PC-3 (cell line): ENCODE measurements at regions not wholly inside any gene's neighbourhood (a gene's known extent, or its start where the extent isn't known, plus 50 kb on each side); places are given as distances from the start of the nearest gene placed in this dataset.

Source experiments
- ATAC-seq: fragments of 200-7000 bp; cut with Tn5 transposase; 2 replicates; pipeline ENCODE4 v1.9.1; 2020; ENCODE audit warnings: mild to moderate bottlenecking, moderate library complexity
- BruUV-seq: library from RNA; stranded (reverse); fragments of 400-500 nt; replicated peaks from 2 replicates; lab custom pipeline; 2021; lab: Mats Ljungman, UMichigan
- CTCF ChIA-PET: fragments of 300-600 bp; sonication (Branson Sonifier 250); formaldehyde crosslinking; loops from one replicate; lab custom pipeline; 2022; ENCODE audit warnings: antibody characterized with exemption; lab: Charles Lee
- POLR2A ChIA-PET: fragments of 300-600 bp; sonication (Branson Sonifier 250); formaldehyde crosslinking; loops from one replicate; lab custom pipeline; 2022; ENCODE audit warnings: antibody characterized with exemption; ENCODE audit not compliant: unreplicated experiment; lab: Charles Lee
- DNase-seq: peaks from one replicate; pipeline ENCODE4 v3.0.0-alpha.2; 2015
- H2AFZ ChIP-seq: fragments of 300-600 bp; sonication (generic); 2 replicates; pipeline ENCODE4 v1.6.0; 2016; ENCODE audit warnings: antibody characterized with exemption, low read length
- H3F3A ChIP-seq: fragments of 300-600 bp; sonication (generic); one replicate; pipeline ENCODE4 v1.6.0; 2017; ENCODE audit warnings: antibody characterized with exemption, low read length, control low read depth, mild to moderate bottlenecking; ENCODE audit not compliant: unreplicated experiment
- H3K27ac ChIP-seq: fragments of 300-600 bp; sonication (generic); 2 replicates; pipeline ENCODE4 v1.5.1; 2016; ENCODE audit warnings: mild to moderate bottlenecking, low read length
- H3K27me3 ChIP-seq: fragments of 300-600 bp; sonication (generic); 2 replicates; pipeline ENCODE4 v1.6.1; 2016; ENCODE audit warnings: low read length, mixed read lengths
- H3K36me3 ChIP-seq: fragments of 300-600 bp; sonication (generic); 2 replicates; pipeline ENCODE4 v1.6.1; 2016; ENCODE audit warnings: low read depth, mixed run types, low read length, mixed read lengths
- H3K4me1 ChIP-seq: fragments of 300-600 bp; sonication (generic); 2 replicates; pipeline ENCODE4 v1.5.1; 2016; ENCODE audit warnings: low read length; ENCODE audit not compliant: insufficient read depth
- H3K4me2 ChIP-seq: fragments of 300-600 bp; sonication (generic); 2 replicates; pipeline ENCODE4 v1.6.0; 2016; ENCODE audit warnings: low read length
- H3K4me3 ChIP-seq: fragments of 300-600 bp; sonication (generic); 2 replicates; pipeline ENCODE4 v1.5.1; 2016; ENCODE audit warnings: mild to moderate bottlenecking, low read length, mixed read lengths
- H3K79me2 ChIP-seq: fragments of 300-600 bp; sonication (generic); 2 replicates; pipeline ENCODE4 v1.6.1; 2017; ENCODE audit warnings: low read length, mixed read lengths
- H3K9ac ChIP-seq: fragments of 300-600 bp; sonication (generic); 2 replicates; pipeline ENCODE4 v1.6.0; 2016; ENCODE audit warnings: mild to moderate bottlenecking, low read length
- H3K9me2 ChIP-seq: fragments of 300-600 bp; sonication (generic); replicated peaks from 2 replicates; pipeline ENCODE4 v1.6.1; 2016; ENCODE audit warnings: mixed run types, low read length, mixed read lengths
- H3K9me3 ChIP-seq: fragments of 300-600 bp; sonication (generic); 2 replicates; pipeline ENCODE4 v1.6.1; 2016; ENCODE audit warnings: low read length, mixed read lengths
- H4K20me1 ChIP-seq: fragments of 300-600 bp; sonication (generic); 2 replicates; pipeline ENCODE4 v1.6.1; 2016; ENCODE audit warnings: low read length, mixed read lengths
- EZH2 ChIP-seq: fragments of 300-600 bp; sonication (generic); IDR thresholded peaks from one replicate; pipeline ENCODE4 v1.6.1; 2017; ENCODE audit warnings: antibody characterized with exemption, mild to moderate bottlenecking, low read length; ENCODE audit not compliant: unreplicated experiment
- EZH2phosphoT487 ChIP-seq: fragments of 300-600 bp; sonication (generic); IDR thresholded peaks from 2 replicates; pipeline ENCODE4 v1.6.1; 2018; ENCODE audit warnings: mild to moderate bottlenecking, antibody characterized with exemption, low read length, borderline replicate concordance
- intact Hi-C: fragments of 100-400 bp; cut with micrococcal nuclease; formaldehyde crosslinking; loops from 2 replicates; pipeline ENCODE4 v1.9.0; 2023
- TF ChIP-seq, protein P1 (sequence below): fragments of 300-600 bp; sonication (generic); conservative IDR thresholded peaks from 2 replicates; pipeline ENCODE4 v1.5.1; 2017; ENCODE audit warnings: antibody characterized with exemption, low read depth, mild to moderate bottlenecking, low read length

DNA sequence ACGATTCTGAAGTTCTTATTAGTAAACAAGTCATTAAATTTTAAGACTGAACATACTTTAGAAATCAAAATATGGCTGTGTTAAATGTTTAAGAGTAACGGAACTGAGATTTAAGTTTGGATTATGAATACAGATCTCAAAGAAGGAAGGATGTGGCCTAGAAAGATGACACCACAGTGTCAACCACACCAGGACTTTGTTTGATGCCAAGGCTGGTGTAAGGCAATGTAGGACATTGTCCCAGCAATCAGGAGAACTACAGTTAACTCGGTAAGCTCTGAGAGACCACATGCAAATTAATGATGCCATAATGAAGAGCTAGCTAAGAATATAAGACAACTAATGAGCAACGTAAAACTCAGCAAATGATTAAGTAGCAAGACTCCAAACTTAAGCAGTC, 932.9 kb downstream of the ADGRL2 start:
- Histone ChIP-seq H3K4me3 (no peak overlapping the region), H4K20me1 (no peaks in the 10 kb centered on the region), H3K79me2 (no peaks in the 10 kb centered on the region), H3K9me2 (no peaks in the 10 kb centered on the region), H3K4me1 (no peaks in the 10 kb centered on the region), H2AFZ (no peak overlapping the region), H3K9me3 (0 out of 2 replicates have a peak, but pooled peaks cover 4% of the 10 kb centered on the region), H3F3A (no peaks in the 10 kb centered on the region), H3K27me3 (no peaks in the 10 kb centered on the region), H3K9ac (no peak overlapping the region), H3K27ac (no peak overlapping the region), H3K36me3 (no peaks in the 10 kb centered on the region), H3K4me2 (no peak overlapping the region)
- ATAC-seq: no peak
- ChIA-PET CTCF (no interaction called here), POLR2A (no interaction called here)
- TF ChIP-seq EZH2 (no peak), EZH2phosphoT487 (no peak)
- TF ChIP-seq, protein P1, sequence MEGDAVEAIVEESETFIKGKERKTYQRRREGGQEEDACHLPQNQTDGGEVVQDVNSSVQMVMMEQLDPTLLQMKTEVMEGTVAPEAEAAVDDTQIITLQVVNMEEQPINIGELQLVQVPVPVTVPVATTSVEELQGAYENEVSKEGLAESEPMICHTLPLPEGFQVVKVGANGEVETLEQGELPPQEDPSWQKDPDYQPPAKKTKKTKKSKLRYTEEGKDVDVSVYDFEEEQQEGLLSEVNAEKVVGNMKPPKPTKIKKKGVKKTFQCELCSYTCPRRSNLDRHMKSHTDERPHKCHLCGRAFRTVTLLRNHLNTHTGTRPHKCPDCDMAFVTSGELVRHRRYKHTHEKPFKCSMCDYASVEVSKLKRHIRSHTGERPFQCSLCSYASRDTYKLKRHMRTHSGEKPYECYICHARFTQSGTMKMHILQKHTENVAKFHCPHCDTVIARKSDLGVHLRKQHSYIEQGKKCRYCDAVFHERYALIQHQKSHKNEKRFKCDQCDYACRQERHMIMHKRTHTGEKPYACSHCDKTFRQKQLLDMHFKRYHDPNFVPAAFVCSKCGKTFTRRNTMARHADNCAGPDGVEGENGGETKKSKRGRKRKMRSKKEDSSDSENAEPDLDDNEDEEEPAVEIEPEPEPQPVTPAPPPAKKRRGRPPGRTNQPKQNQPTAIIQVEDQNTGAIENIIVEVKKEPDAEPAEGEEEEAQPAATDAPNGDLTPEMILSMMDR: no peak
- no TSS peak for BruUV-seq
- intact Hi-C loops: no loop called here
- DNase-seq: no peak

DNA sequence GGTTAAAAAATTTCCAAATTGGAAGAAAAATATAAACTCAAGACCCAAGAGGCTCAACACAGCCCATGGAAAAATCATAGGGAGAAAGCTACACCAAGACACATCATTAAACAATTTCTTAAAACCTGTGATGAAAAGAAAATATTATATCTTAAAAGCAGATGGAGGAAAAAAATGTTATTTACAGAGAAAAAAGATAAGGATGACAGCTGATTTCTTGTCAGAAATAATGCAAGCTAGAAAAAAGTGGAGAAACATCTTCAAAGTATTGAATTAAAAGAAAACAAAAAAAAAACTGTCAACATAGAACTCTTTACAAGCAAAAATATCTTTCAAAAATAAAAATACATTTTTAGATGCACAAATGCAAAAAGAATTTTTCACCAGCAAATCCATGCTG, 930.5 kb downstream of the ADGRL2 start:
- CTCF ChIA-PET: no interaction called here

DNA sequence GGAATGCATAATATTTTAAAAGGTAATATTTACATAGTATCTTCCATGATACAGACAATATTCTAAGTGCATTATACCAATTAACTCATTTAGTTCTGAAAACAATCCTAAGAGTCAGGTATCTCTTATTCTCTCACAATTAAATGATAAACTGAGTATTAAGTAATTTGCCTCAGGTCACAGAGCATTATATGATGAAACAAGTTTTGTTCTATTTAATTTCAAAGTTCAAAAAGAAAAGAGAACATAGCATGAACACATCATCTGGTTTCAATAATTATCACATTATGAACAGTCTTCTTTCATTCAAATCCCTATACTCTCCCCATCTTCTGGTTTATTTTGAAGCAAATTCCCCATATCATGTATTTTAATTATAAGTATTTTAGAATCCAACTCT, 927.5 kb downstream of the ADGRL2 start:
- ATAC-seq (no peak), DNase-seq (no peak)
- Histone ChIP-seq H2AFZ (no peak overlapping the region), H3K9me3 (0 out of 2 replicates have a peak, but pooled peaks cover 4% of the 10 kb centered on the region), H3K9ac (no peak overlapping the region), H3K4me3 (no peak overlapping the region), H4K20me1 (no peaks in the 10 kb centered on the region), H3K79me2 (no peaks in the 10 kb centered on the region), H3K27ac (no peak overlapping the region), H3K27me3 (no peaks in the 10 kb centered on the region), H3F3A (no peaks in the 10 kb centered on the region), H3K4me1 (no peaks in the 10 kb centered on the region), H3K9me2 (no peaks in the 10 kb centered on the region), H3K4me2 (no peak overlapping the region), H3K36me3 (no peaks in the 10 kb centered on the region)
- intact Hi-C loops: no loop called here
- POLR2A ChIA-PET: no interaction called here
- BruUV-seq: no TSS peak
- TF ChIP-seq EZH2 (no peak), EZH2phosphoT487 (no peak)
- TF ChIP-seq, protein P1: no peak
- CTCF ChIA-PET: no interaction called here

More for the DNA sequence above, 930.5 kb downstream of the ADGRL2 start:
- BruUV-seq: no TSS peak
- DNase-seq (no peak), ATAC-seq (no peak)
- intact Hi-C loops: no loop called here
- H3K9me3 ChIP-seq: 0 out of 2 replicates have a peak, but pooled peaks cover 4% of the 10 kb centered on the region
- H4K20me1 ChIP-seq: no peaks in the 10 kb centered on the region
- H3K36me3 ChIP-seq: no peaks in the 10 kb centered on the region
- no peaks in the 10 kb centered on the region for H3K4me1 ChIP-seq
- H3K27ac ChIP-seq: no peak overlapping the region
- no peaks in the 10 kb centered on the region for H3K27me3 ChIP-seq
- H3K4me2 ChIP-seq: no peak overlapping the region
- no peak overlapping the region for H3K9ac ChIP-seq
- H3K79me2 ChIP-seq: no peaks in the 10 kb centered on the region
- POLR2A ChIA-PET: no interaction called here
- H3K4me3 ChIP-seq: no peak overlapping the region
- no peaks in the 10 kb centered on the region for H3F3A ChIP-seq
- TF ChIP-seq, protein P1: no peak
- TF ChIP-seq EZH2phosphoT487: no peak
- TF ChIP-seq EZH2: no peak
- H3K9me2 ChIP-seq: no peaks in the 10 kb centered on the region
- no peak overlapping the region for H2AFZ ChIP-seq
